H1 (cell line): ENCODE measurements at regions not wholly inside any gene's neighbourhood (a gene's known extent, or its start where the extent isn't known, plus 50 kb on each side); places are given as distances from the start of the nearest gene placed in this dataset.

Experiments used
- CTCF ChIA-PET: fragments of 300-600 bp; sonication (Branson Sonifier 250); formaldehyde crosslinking; loops from one replicate; lab custom pipeline; 2021; ENCODE audit not compliant: partially characterized antibody; lab: Charles Lee
- POLR2A ChIA-PET: fragments of 300-600 bp; sonication (Branson Sonifier 250); formaldehyde crosslinking; loops from one replicate; lab custom pipeline; 2021; ENCODE audit warnings: inconsistent platforms; ENCODE audit not compliant: partially characterized antibody; lab: Charles Lee
- DNase-seq, 2 experiments: peaks; one replicate each; pipeline versions ENCODE4 v3.0.0 to v3.0.0-alpha.2; 2010 to 2022; ENCODE audit warnings: low spot score in 2 of 2, low read depth in 1 of 2, mixed read lengths in 1 of 2
- FAIRE-seq: peaks from 2 replicates; lab custom pipeline; 2011; peaks lifted over from hg19 to GRCh38; lab: Jason Lieb, UNC
- H2AFZ ChIP-seq: 2 replicates; pipeline ENCODE4 v1.8.1; 2012; ENCODE audit warnings: low read length, inconsistent platforms
- H2AK5ac ChIP-seq: 2 replicates; pipeline ENCODE4 v1.6.1; 2013; ENCODE audit warnings: low read depth, low read length
- H2BK120ac ChIP-seq: replicated peaks from 2 replicates; pipeline ENCODE3; 2013; ENCODE audit warnings: low read depth, low read length, inconsistent platforms
- H2BK12ac ChIP-seq: 2 replicates; pipeline ENCODE4 v1.6.1; 2013; ENCODE audit warnings: low read depth, low read length
- H2BK15ac ChIP-seq: 2 replicates; pipeline ENCODE4 v1.6.1; 2013; ENCODE audit warnings: low read length
- H2BK20ac ChIP-seq: 2 replicates; pipeline ENCODE4 v1.6.1; 2013; ENCODE audit warnings: low read length
- H2BK5ac ChIP-seq: 2 replicates; pipeline ENCODE4 v1.6.1; 2013; ENCODE audit warnings: low read depth, low read length
- H3K14ac ChIP-seq: 2 replicates; pipeline ENCODE4 v1.6.1; 2013; ENCODE audit warnings: inconsistent platforms; ENCODE audit not compliant: insufficient read length
- H3K18ac ChIP-seq: 2 replicates; pipeline ENCODE4 v1.6.1; 2013; ENCODE audit warnings: low read length; ENCODE audit errors: extremely low read depth
- H3K23ac ChIP-seq: 2 replicates; pipeline ENCODE4 v1.6.1; 2013; ENCODE audit warnings: inconsistent platforms; ENCODE audit not compliant: insufficient read length
- H3K23me2 ChIP-seq: 2 replicates; pipeline ENCODE4 v1.6.1; 2013; ENCODE audit warnings: low read depth, low read length
- H3K27ac ChIP-seq: 2 replicates; pipeline ENCODE4 v1.6.1; 2011; ENCODE audit warnings: low read depth, low read length, inconsistent platforms
- H3K27me3 ChIP-seq, 4 experiments: replicated peaks in 1 of 4; 1 replicate in 1 of 4; 2 replicates in 3 of 4; pipeline versions ENCODE4 v1.6.1 to v1.8.1; 2011 to 2013; ENCODE audit warnings: low read length in 3 of 4, mild to moderate bottlenecking in 3 of 4, inconsistent platforms in 2 of 4, mixed read lengths in 2 of 4, moderate library complexity in 1 of 4; ENCODE audit not compliant: control insufficient read depth in 3 of 4, insufficient read depth in 3 of 4; ENCODE audit errors: extremely low read depth in 1 of 4
- H3K36me3 ChIP-seq, 4 experiments: 2 replicates each; pipeline versions ENCODE4 v1.6.1 to v1.8.1; 2011 to 2013; ENCODE audit warnings: mild to moderate bottlenecking in 4 of 4, low read length in 3 of 4, moderate library complexity in 2 of 4, control low read depth in 1 of 4, inconsistent platforms in 1 of 4; ENCODE audit not compliant: insufficient read depth in 4 of 4, control insufficient read depth in 2 of 4
- H3K4ac ChIP-seq: replicated peaks from 2 replicates; pipeline ENCODE3; 2013; ENCODE audit warnings: low read length, low read depth, mixed read lengths, inconsistent platforms; ENCODE audit not compliant: insufficient read length
- H3K4me1 ChIP-seq, 4 experiments: replicated peaks in 1 of 4; 1 replicate in 1 of 4; 2 replicates in 3 of 4; pipeline versions ENCODE4 v1.6.1 to v1.8.1; 2011 to 2013; ENCODE audit warnings: low read length in 3 of 4, inconsistent platforms in 2 of 4, mixed read lengths in 1 of 4; ENCODE audit not compliant: insufficient read depth in 4 of 4, control insufficient read depth in 3 of 4
- H3K4me2 ChIP-seq, 2 experiments: 2 replicates each; pipeline versions ENCODE4 v1.6.1 to v1.8.1; 2011 to 2013; ENCODE audit warnings: low read depth in 2 of 2, low read length in 2 of 2, control low read depth in 1 of 2, inconsistent platforms in 1 of 2, mild to moderate bottlenecking in 1 of 2; ENCODE audit not compliant: insufficient read depth in 1 of 2
- H3K4me3 ChIP-seq, 4 experiments: fragments of 200-600, 300-600 bp in 1 of 4; sonication (generic), shearing (Covaris generic), sonication (Bioruptor Twin) in 1 of 4; 2 replicates each; pipeline versions ENCODE4 v1.5.1 to v1.8.1; 2011 to 2016; ENCODE audit warnings: low read length in 4 of 4, low read depth in 3 of 4, control low read depth in 2 of 4, inconsistent platforms in 2 of 4, mild to moderate bottlenecking in 2 of 4, mixed read lengths in 1 of 4, moderate library complexity in 1 of 4; ENCODE audit not compliant: insufficient read depth in 2 of 4; ENCODE audit errors: extremely low read depth in 1 of 4
- H3K56ac ChIP-seq: replicated peaks from 2 replicates; pipeline ENCODE3; 2013; ENCODE audit warnings: low read depth, mild to moderate bottlenecking, mixed read lengths, low read length, inconsistent platforms; ENCODE audit not compliant: insufficient read length
- H3K79me1 ChIP-seq: 2 replicates; pipeline ENCODE4 v1.6.1; 2013; ENCODE audit warnings: low read depth, low read length, control low read depth
- H3K79me2 ChIP-seq, 2 experiments: 2 replicates each; pipeline versions ENCODE4 v1.6.1 to v1.8.1; 2012 to 2013; ENCODE audit warnings: low read length in 2 of 2, mild to moderate bottlenecking in 2 of 2, inconsistent platforms in 1 of 2; ENCODE audit not compliant: insufficient read depth in 2 of 2, control insufficient read depth in 1 of 2
- H3K9ac ChIP-seq, 4 experiments: replicated peaks in 1 of 4; 1 replicate in 1 of 4; 2 replicates in 3 of 4; pipeline versions ENCODE4 v1.6.1 to v1.8.1; 2011 to 2013; ENCODE audit warnings: low read depth in 3 of 4, low read length in 3 of 4, control low read depth in 2 of 4, mild to moderate bottlenecking in 2 of 4, moderate library complexity in 2 of 4, inconsistent platforms in 1 of 4; ENCODE audit errors: extremely low read depth in 1 of 4
- H3K9me3 ChIP-seq, 2 experiments: 2 replicates each; pipeline versions ENCODE4 v1.6.1 to v1.8.1; 2012 to 2013; ENCODE audit warnings: mild to moderate bottlenecking in 2 of 2, moderate library complexity in 2 of 2, control low read depth in 1 of 2, inconsistent platforms in 1 of 2, low read depth in 1 of 2, low read length in 1 of 2, mixed read lengths in 1 of 2; ENCODE audit not compliant: insufficient read depth in 2 of 2
- H4K20me1 ChIP-seq, 2 experiments: replicated peaks in 1 of 2; 2 replicates each; pipeline versions ENCODE3 to v1.8.1; 2011 to 2013; ENCODE audit warnings: inconsistent platforms in 2 of 2, low read length in 2 of 2, mild to moderate bottlenecking in 1 of 2; ENCODE audit not compliant: insufficient read depth in 2 of 2, control insufficient read depth in 1 of 2
- H4K5ac ChIP-seq: 2 replicates; pipeline ENCODE4 v1.6.1; 2013; ENCODE audit warnings: low read length, low read depth, mixed read lengths, inconsistent platforms; ENCODE audit not compliant: insufficient read length
- H4K8ac ChIP-seq: 2 replicates; pipeline ENCODE4 v1.8.0; 2013; ENCODE audit warnings: mild to moderate bottlenecking, moderate library complexity, low read length, inconsistent platforms; ENCODE audit not compliant: insufficient read depth; ENCODE audit errors: extremely low read depth
- H4K91ac ChIP-seq: replicated peaks from 2 replicates; pipeline ENCODE3; 2013; ENCODE audit warnings: low read length, mixed read lengths, inconsistent platforms; ENCODE audit not compliant: insufficient read length
- CBX5 ChIP-seq: fragments of 300-800, 300-1000 bp; sonication (generic); IDR thresholded peaks from 2 replicates; pipeline ENCODE4 v1.7.1; 2016; ENCODE audit warnings: antibody characterized with exemption, low read length, low read depth
- EGR1 ChIP-seq: IDR thresholded peaks from 2 replicates; pipeline ENCODE4 v1.6.1; 2011; ENCODE audit warnings: low read depth, low read length, borderline replicate concordance
- KDM1A ChIP-seq: fragments of 200-600, 300-600 bp; sonication (generic); IDR thresholded peaks from 2 replicates; pipeline ENCODE4 v1.7.1; 2016; ENCODE audit warnings: mild to moderate bottlenecking, low read length, borderline replicate concordance
- NRF1 ChIP-seq: IDR thresholded peaks from 2 replicates; pipeline ENCODE4 v1.6.1; 2011; ENCODE audit warnings: mild to moderate bottlenecking, low read depth, low read length, improper control_type of control experiment
- POU5F1 ChIP-seq: IDR thresholded peaks from 2 replicates; pipeline ENCODE4 v1.6.1; 2011; ENCODE audit warnings: low read depth, mild to moderate bottlenecking, low read length, moderate library complexity
- SP1 ChIP-seq: IDR thresholded peaks from 2 replicates; pipeline ENCODE4 v1.6.1; 2011; ENCODE audit warnings: low read depth, low read length
- TAF1 ChIP-seq: IDR thresholded peaks from 2 replicates; pipeline ENCODE4 v1.6.1; 2011; ENCODE audit warnings: mild to moderate bottlenecking, low read depth, low read length
- WGBS, 2 experiments: shearing (Covaris generic) in 1 of 2; methylation state at CpG; one replicate each; pipeline versions ENCODE4 v1.1.6 to v1.1.7; 2013 to 2015; ENCODE audit warnings: low lambda C conversion rate in 2 of 2, mixed read lengths in 2 of 2, inconsistent platforms in 1 of 2, low coverage in 1 of 2, missing lambda C conversion rate in 1 of 2; ENCODE audit not compliant: insufficient replicate concordance in 2 of 2, insufficient coverage in 1 of 2, insufficient read length in 1 of 2; ENCODE audit errors: extremely low coverage in 1 of 2, missing lambda C conversion rate in 1 of 2; 5-methylcytosine and 5-hydroxymethylcytosine counted together
- TF ChIP-seq, protein P1 (sequence below): IDR thresholded peaks from 2 replicates; pipeline ENCODE4 v1.6.1; 2012; ENCODE audit warnings: low read length, inconsistent platforms

DNA sequence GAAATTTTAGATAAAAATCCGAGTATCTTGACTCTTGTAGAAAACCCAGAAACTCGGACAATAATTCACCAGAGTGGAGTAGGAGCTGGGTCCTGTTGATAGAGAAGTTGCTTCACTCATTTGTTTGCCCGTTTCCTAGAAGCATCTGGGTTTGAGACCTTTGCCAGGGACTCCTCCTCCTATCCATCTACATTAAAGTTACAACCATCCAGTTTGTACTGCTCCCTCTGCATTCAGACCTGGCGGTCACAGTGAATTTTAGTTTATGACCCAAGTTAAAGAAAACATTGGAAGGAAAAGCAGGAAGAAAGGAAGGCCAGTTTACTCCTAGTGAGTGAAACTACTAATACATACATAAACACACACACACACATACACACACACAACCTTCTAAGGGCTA lies 64.6 kb downstream of the CLDN17 start:
- Histone ChIP-seq H3K4ac (no peak overlapping the region), H3K23me2 (no peaks in the 10 kb centered on the region), H4K8ac (no peak overlapping the region), H2BK15ac (no peak overlapping the region), H3K9ac (no peak overlapping the region), H3K4me3 (no peak overlapping the region), H4K91ac (no peak overlapping the region), H3K79me1 (no peaks in the 10 kb centered on the region), H3K79me2 (no peaks in the 10 kb centered on the region), H3K27ac (no peak overlapping the region), H3K9me3 (no peaks in the 10 kb centered on the region), H3K27me3 (no peaks in the 10 kb centered on the region), H2BK120ac (no peak overlapping the region), H2BK12ac (no peak overlapping the region), H3K36me3 (no peaks in the 10 kb centered on the region), H2BK20ac (no peak overlapping the region), H3K23ac (no peak overlapping the region), H4K20me1 (no peaks in the 10 kb centered on the region), H2BK5ac (no peak overlapping the region), H3K14ac (no peak overlapping the region), H2AFZ (no peak overlapping the region; the same call in 1 of the 2 replicates), H3K4me2 (no peak overlapping the region), H3K18ac (no peak overlapping the region), H4K5ac (no peak overlapping the region), H2AK5ac (no peak overlapping the region), H3K4me1 (peaks cover 0 to 4% (median 0%) of the 10 kb centered on the region in 4 experiments; a peak in 1 of 7 replicates), H3K56ac (no peak overlapping the region)
- no peak for DNase-seq
- no peak for FAIRE-seq
- TF ChIP-seq CBX5 (no peak), KDM1A (no peak), TAF1 (no peak), EGR1 (no peak), NRF1 (no peak), POU5F1 (no peak), SP1 (no peak)
- TF ChIP-seq, protein P1, sequence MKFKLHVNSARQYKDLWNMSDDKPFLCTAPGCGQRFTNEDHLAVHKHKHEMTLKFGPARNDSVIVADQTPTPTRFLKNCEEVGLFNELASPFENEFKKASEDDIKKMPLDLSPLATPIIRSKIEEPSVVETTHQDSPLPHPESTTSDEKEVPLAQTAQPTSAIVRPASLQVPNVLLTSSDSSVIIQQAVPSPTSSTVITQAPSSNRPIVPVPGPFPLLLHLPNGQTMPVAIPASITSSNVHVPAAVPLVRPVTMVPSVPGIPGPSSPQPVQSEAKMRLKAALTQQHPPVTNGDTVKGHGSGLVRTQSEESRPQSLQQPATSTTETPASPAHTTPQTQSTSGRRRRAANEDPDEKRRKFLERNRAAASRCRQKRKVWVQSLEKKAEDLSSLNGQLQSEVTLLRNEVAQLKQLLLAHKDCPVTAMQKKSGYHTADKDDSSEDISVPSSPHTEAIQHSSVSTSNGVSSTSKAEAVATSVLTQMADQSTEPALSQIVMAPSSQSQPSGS, result no peak
- ChIA-PET POLR2A (no interaction called here), CTCF (interaction anchor here (2.4 kb wide), 1 partner anchor 13 kb away, joined by 6 read pairs; no protein-coding TSS in a partner anchor)
- 99% methylated on average over 4 of the region's 4 CpGs; no CpG with 5 or more reads in 1 of the 2 experiments for WGBS, 2 experiments
